Ascending aorta (tissue), 2 donors: ENCODE measurements at regions not wholly inside any gene's neighbourhood (a gene's known extent, or its start where the extent isn't known, plus 50 kb on each side); places are given as distances from the start of the nearest gene placed in this dataset.

Experiments
- DNase-seq, 2 donors: peaks; one replicate each; pipeline ENCODE4 v3.0.0-alpha.2; 2019; ENCODE audit warnings: low spot score in 2 of 2
- H3K27ac ChIP-seq, 2 donors: fragments of 200-600 bp; sonication (generic); one replicate each; pipeline ENCODE4 v1.5.1; 2016 to 2017; ENCODE audit warnings: mild to moderate bottlenecking in 1 of 2
- H3K27me3 ChIP-seq: fragments of 200-600 bp; sonication (generic); one replicate; pipeline ENCODE4 v1.5.1; 2017
- H3K36me3 ChIP-seq, 2 donors: fragments of 200-600 bp; sonication (generic); one replicate each; pipeline ENCODE4 v1.5.1; 2016
- H3K4me1 ChIP-seq, 2 donors: fragments of 200-600 bp; sonication (generic); one replicate each; pipeline ENCODE4 v1.5.1; 2016 to 2017; ENCODE audit warnings: mild to moderate bottlenecking in 1 of 2
- H3K4me3 ChIP-seq, 2 donors: fragments of 200-600 bp; sonication (generic); one replicate each; pipeline ENCODE4 v1.5.1; 2016 to 2017; ENCODE audit warnings: mild to moderate bottlenecking in 1 of 2
- H3K9me3 ChIP-seq, 2 donors: fragments of 200-600 bp; sonication (generic); one replicate each; pipeline ENCODE4 v1.5.1; 2016
- intact Hi-C: fragments of 100-400 bp; cut with DNase I; formaldehyde crosslinking; loops from one replicate; pipeline ENCODE4 v1.15.1; 2023
- TF ChIP-seq, protein P1 (sequence below), 3 experiments: fragments of 200-600 bp in 2 of 3; fragments of 450-650 bp in 1 of 3; sonication (generic) in 2 of 3; IDR thresholded peaks; one replicate each; pipeline ENCODE4 v1.5.1; 2016 to 2019; ENCODE audit warnings: antibody characterized with exemption in 3 of 3, mild to moderate bottlenecking in 1 of 3, moderate library complexity in 1 of 3

DNA sequence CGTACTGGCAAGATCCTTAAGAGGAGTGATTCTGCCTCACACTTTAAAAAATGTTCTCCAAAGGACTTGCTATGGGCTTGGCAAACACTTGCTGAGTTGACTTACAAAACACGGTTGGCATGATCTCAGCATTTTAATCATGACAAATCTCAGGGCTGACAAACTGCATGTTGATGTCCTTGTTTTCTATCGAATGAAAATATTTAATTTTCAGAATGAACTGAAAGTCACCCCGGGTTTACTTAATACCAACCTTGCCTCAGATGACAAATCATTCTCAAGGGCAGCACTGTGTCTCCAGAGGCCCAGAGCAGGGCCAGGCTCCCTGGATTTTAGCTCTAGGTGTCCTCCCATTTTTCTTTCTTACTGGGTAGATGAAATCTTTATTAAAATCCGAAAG, 229.1 kb upstream of the ZFHX3 start:
- no peak overlapping the region for H3K4me3 ChIP-seq
- intact Hi-C loops = no loop called here
- H3K36me3 ChIP-seq = no peaks in the 10 kb centered on the region
- no peak overlapping the region for H3K27ac ChIP-seq
- H3K4me1 ChIP-seq = no peaks in the 10 kb centered on the region
- no peaks in the 10 kb centered on the region for H3K9me3 ChIP-seq
- no peak for DNase-seq
- no peaks in the 10 kb centered on the region for H3K27me3 ChIP-seq
- TF ChIP-seq, protein P1, sequence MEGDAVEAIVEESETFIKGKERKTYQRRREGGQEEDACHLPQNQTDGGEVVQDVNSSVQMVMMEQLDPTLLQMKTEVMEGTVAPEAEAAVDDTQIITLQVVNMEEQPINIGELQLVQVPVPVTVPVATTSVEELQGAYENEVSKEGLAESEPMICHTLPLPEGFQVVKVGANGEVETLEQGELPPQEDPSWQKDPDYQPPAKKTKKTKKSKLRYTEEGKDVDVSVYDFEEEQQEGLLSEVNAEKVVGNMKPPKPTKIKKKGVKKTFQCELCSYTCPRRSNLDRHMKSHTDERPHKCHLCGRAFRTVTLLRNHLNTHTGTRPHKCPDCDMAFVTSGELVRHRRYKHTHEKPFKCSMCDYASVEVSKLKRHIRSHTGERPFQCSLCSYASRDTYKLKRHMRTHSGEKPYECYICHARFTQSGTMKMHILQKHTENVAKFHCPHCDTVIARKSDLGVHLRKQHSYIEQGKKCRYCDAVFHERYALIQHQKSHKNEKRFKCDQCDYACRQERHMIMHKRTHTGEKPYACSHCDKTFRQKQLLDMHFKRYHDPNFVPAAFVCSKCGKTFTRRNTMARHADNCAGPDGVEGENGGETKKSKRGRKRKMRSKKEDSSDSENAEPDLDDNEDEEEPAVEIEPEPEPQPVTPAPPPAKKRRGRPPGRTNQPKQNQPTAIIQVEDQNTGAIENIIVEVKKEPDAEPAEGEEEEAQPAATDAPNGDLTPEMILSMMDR (IDR thresholded peaks at IDR 0.05) = no peak

DNA sequence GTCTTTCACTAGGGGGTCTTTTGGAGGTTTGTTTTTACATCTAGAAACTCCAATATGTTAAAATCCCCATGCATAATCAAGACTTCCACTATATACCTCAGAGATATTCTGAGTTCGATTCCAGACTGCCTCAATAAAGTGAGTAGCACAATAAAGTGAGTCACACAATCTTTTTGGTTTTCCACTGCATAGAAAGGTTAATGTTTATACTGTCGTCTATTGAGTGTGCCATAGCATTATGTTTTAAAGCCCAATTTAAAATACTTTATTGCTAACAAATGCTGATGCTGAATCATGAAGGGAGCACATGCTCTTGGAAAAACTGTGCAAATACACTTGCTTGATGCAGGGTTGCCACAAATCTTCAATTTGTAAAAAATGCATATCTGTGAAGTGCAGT, 227.5 kb upstream of the ZFHX3 start:
- DNase-seq = no peak
- Histone ChIP-seq H3K4me1 (no peaks in the 10 kb centered on the region), H3K9me3 (no peaks in the 10 kb centered on the region), H3K27me3 (no peaks in the 10 kb centered on the region), H3K4me3 (no peak overlapping the region), H3K27ac (no peak overlapping the region), H3K36me3 (no peaks in the 10 kb centered on the region)
- TF ChIP-seq, protein P1 (IDR thresholded peaks at IDR 0.05) = no peak
- intact Hi-C loops = no loop called here

DNA sequence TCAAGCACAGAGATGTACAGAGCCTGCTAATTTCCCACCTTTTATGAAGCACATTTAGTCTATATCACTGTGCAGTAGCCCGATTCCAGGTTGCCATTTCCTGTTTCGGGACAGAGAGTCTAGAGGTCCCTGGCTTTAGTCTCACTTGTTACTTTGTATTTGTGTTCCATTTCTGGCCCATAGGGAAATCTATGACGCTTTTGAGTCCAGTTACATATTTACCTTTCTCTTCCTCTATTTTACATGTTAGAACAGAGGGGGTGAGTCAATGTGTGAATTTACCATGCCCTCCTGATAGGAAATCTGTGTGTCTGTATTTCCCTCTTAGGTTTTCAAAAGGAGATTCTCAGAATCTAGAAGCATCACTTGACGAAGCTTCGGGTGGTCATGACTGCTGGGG, 227.1 kb upstream of the ZFHX3 start:
- no peak for DNase-seq
- intact Hi-C loops = no loop called here
- Histone ChIP-seq H3K4me3 (no peak overlapping the region), H3K4me1 (no peaks in the 10 kb centered on the region), H3K36me3 (no peaks in the 10 kb centered on the region), H3K27me3 (no peaks in the 10 kb centered on the region), H3K27ac (no peak overlapping the region), H3K9me3 (no peaks in the 10 kb centered on the region)
- TF ChIP-seq, protein P1 (IDR thresholded peaks at IDR 0.05) = no peak

DNA sequence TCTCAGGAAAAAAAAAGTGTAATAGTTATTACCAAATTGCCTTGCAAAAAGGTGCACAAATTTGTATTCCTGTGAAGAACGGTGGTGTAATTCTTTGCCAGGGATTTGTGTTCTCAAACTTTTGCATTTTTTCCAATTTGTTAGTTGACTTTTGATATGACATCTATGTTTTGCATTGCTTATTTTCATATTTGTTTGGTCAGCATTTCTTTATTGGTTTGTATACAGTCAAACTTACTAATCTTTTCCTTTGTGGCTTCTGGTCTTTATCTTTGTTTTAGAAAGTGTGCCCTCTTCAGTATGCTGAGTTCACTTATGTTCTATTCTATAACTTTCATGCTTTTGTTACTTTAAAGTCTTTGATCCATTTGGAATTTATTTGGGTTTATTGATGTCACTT, 226.2 kb upstream of the ZFHX3 start:
- intact Hi-C loops = no loop called here
- Histone ChIP-seq H3K4me1 (no peaks in the 10 kb centered on the region), H3K4me3 (no peak overlapping the region), H3K27ac (no peak overlapping the region), H3K27me3 (no peaks in the 10 kb centered on the region), H3K9me3 (no peaks in the 10 kb centered on the region), H3K36me3 (no peaks in the 10 kb centered on the region)
- DNase-seq = no peak
- TF ChIP-seq, protein P1 (IDR thresholded peaks at IDR 0.05) = no peak

DNA sequence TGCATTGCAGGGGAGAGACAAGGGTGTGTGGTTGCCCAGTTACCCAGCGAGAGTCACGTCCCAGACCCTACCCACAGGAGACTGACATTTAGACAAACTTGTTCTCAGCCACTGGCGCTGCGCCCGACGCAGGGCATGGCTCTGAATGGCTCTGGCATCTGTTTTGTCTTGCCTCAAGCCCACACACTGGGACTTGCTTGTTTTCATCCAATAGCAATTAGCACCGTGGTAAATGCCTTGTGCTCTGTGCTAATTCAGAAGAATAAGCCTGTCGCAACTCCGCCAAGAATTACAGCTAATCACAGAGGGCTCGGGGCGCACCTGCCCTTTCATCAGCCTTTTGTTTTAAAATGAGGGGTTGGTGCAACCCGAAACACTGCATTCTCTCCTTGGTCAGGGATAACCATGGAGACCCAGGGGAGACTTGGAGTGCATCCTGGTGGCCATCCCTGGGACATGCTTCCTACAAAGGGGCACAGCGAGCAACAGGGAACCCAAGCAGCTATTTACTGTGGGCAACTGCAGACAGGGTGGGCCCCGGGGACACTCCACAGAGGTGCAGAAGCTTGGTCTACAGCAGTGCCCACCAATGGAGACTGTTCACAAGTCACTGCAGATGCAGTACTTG, 220.6 kb upstream of the ZFHX3 start:
- no peaks in the 10 kb centered on the region for H3K27me3 ChIP-seq
- DNase-seq = no peak
- intact Hi-C loops = no loop called here

More for the DNA sequence above, 220.6 kb upstream of the ZFHX3 start:
- Histone ChIP-seq H3K36me3 (no peaks in the 10 kb centered on the region), H3K27ac (no peak overlapping the region), H3K4me1 (no peaks in the 10 kb centered on the region), H3K4me3 (no peak overlapping the region), H3K9me3 (no peaks in the 10 kb centered on the region)
- TF ChIP-seq, protein P1 (IDR thresholded peaks at IDR 0.05) = no peak
